WTC11 (cell line): ENCODE measurements at regions not wholly inside any gene's neighbourhood (a gene's known extent, or its start where the extent isn't known, plus 50 kb on each side); places are given as distances from the start of the nearest gene placed in this dataset.

Source experiments
- ATAC-seq: fragments of 200-7000 bp; cut with Tn5 transposase; 2 replicates; pipeline ENCODE4 v1.10.0; 2021; ENCODE audit warnings: mild to moderate bottlenecking, moderate library complexity
- CTCF ChIA-PET: fragments of 300-600 bp; sonication (Branson Sonifier 250); formaldehyde crosslinking; loops from one replicate; lab custom pipeline; 2021; ENCODE audit warnings: antibody characterized with exemption; lab: Charles Lee
- POLR2A ChIA-PET: fragments of 350-600 bp; sonication (Branson Sonifier 250); formaldehyde crosslinking; loops from one replicate; lab custom pipeline; 2021; ENCODE audit warnings: antibody characterized with exemption; lab: Charles Lee
- DNase-seq: peaks from one replicate; pipeline ENCODE4 v3.0.0; 2021; ENCODE audit warnings: low spot score
- H3K27ac Mint-ChIP-seq: 2 replicates; pipeline ENCODE4 v1.8.0; 2021; ENCODE audit warnings: mixed read lengths
- H3K27me3 Mint-ChIP-seq: 2 replicates; pipeline ENCODE4 v1.8.0; 2021; ENCODE audit warnings: low read depth, mild to moderate bottlenecking, moderate library complexity, mixed read lengths
- H3K36me3 Mint-ChIP-seq: 2 replicates; pipeline ENCODE4 v1.8.0; 2021; ENCODE audit warnings: mixed read lengths
- H3K4me1 Mint-ChIP-seq: 2 replicates; pipeline ENCODE4 v1.8.0; 2022; ENCODE audit warnings: mixed read lengths
- H3K4me3 Mint-ChIP-seq: 2 replicates; pipeline ENCODE4 v1.8.0; 2021; ENCODE audit warnings: mild to moderate bottlenecking, moderate library complexity, mixed read lengths
- H3K9me3 Mint-ChIP-seq: 2 replicates; pipeline ENCODE4 v1.8.0; 2021; ENCODE audit warnings: mixed read lengths
- CBFB ChIP-seq: sonication (generic); formaldehyde crosslinking; IDR thresholded peaks from 2 replicates; pipeline ENCODE4 v1.8.1; 2022; ENCODE audit warnings: mild to moderate bottlenecking, low read depth, missing genetic modification reagents
- E2F4 ChIP-seq: sonication (generic); formaldehyde crosslinking; IDR thresholded peaks from 2 replicates; pipeline ENCODE4 v1.8.1; 2022; ENCODE audit warnings: low read depth, mild to moderate bottlenecking, moderate library complexity, missing genetic modification reagents, borderline replicate concordance
- ERG ChIP-seq: fragments of 250-450 bp; sonication (Bioruptor Pico); IDR thresholded peaks from 2 replicates; pipeline ENCODE4 v1.8.0; 2021; ENCODE audit warnings: mild to moderate bottlenecking
- FOXP4 ChIP-seq: sonication (generic); formaldehyde crosslinking; IDR thresholded peaks from 2 replicates; pipeline ENCODE4 v1.8.0; 2022; ENCODE audit warnings: mild to moderate bottlenecking, missing genetic modification reagents
- GABPB1 ChIP-seq: sonication (generic); formaldehyde crosslinking; IDR thresholded peaks from 2 replicates; pipeline ENCODE4 v1.8.1; 2023; ENCODE audit warnings: mild to moderate bottlenecking, missing genetic modification reagents
- HMGA2 ChIP-seq: fragments of 250-450 bp; sonication (Bioruptor Pico); IDR thresholded peaks from 2 replicates; pipeline ENCODE4 v1.4.0; 2021; ENCODE audit warnings: mild to moderate bottlenecking, moderate library complexity
- HMGXB4 ChIP-seq: sonication (generic); formaldehyde crosslinking; IDR thresholded peaks from 2 replicates; pipeline ENCODE4 v1.8.1; 2023; ENCODE audit warnings: mild to moderate bottlenecking, moderate library complexity, missing genetic modification reagents
- NR2C2 ChIP-seq: sonication (generic); formaldehyde crosslinking; IDR thresholded peaks from 2 replicates; pipeline ENCODE4 v1.8.0; 2022; ENCODE audit warnings: mild to moderate bottlenecking, missing genetic modification reagents
- NR3C1 ChIP-seq: sonication (generic); formaldehyde crosslinking; conservative IDR thresholded peaks from 2 replicates; pipeline ENCODE4 v1.8.1; 2023; ENCODE audit warnings: low read depth, mild to moderate bottlenecking, missing genetic modification reagents
- PREB ChIP-seq: sonication (generic); formaldehyde crosslinking; IDR thresholded peaks from 2 replicates; pipeline ENCODE4 v1.8.1; 2022; ENCODE audit warnings: mild to moderate bottlenecking, missing genetic modification reagents, moderate library complexity, borderline replicate concordance
- SOX15 ChIP-seq: fragments of 250-450 bp; sonication (Bioruptor Pico); IDR thresholded peaks from 2 replicates; pipeline ENCODE4 v1.9.0; 2021; ENCODE audit warnings: mild to moderate bottlenecking
- ZNF263 ChIP-seq: sonication (generic); formaldehyde crosslinking; IDR thresholded peaks from 2 replicates; pipeline ENCODE4 v1.8.1; 2022; ENCODE audit warnings: low read depth, mild to moderate bottlenecking, moderate library complexity, missing genetic modification reagents
- ZNF281 ChIP-seq: sonication (generic); formaldehyde crosslinking; IDR thresholded peaks from 2 replicates; pipeline ENCODE4 v1.8.0; 2023; ENCODE audit warnings: mild to moderate bottlenecking, missing genetic modification reagents
- ZNF512 ChIP-seq: sonication (generic); formaldehyde crosslinking; IDR thresholded peaks from 2 replicates; pipeline ENCODE4 v1.8.1; 2022; ENCODE audit warnings: missing genetic modification reagents, borderline replicate concordance

- no peaks in the 10 kb centered on the region for H3K27me3 Mint-ChIP-seq
- TF ChIP-seq NR3C1 (CRISPR knock-in tag) (no peak), ZNF263 (CRISPR knock-in tag) (no peak), FOXP4 (no peak), HMGA2 (no peak), GABPB1 (CRISPR knock-in tag) (no peak), PREB (no peak), NR2C2 (CRISPR knock-in tag) (no peak), HMGXB4 (CRISPR knock-in tag) (no peak), ERG (no peak), E2F4 (CRISPR knock-in tag) (no peak), ZNF281 (no peak), SOX15 (CRISPR knock-in tag) (no peak), ZNF512 (no peak), CBFB (CRISPR knock-in tag) (no peak)
- POLR2A ChIA-PET: no interaction called here
- peaks cover 12% of the 10 kb centered on the region for H3K4me1 Mint-ChIP-seq
- no peak overlapping the region for H3K4me3 Mint-ChIP-seq
- DNase-seq (no peak), ATAC-seq (no peak)
- 0 out of 2 replicates have a peak, but pooled peaks cover 5% of the 10 kb centered on the region for H3K9me3 Mint-ChIP-seq
- 0 out of 2 replicates have a peak, but pooled peaks cover 3% of the 10 kb centered on the region for H3K36me3 Mint-ChIP-seq
- CTCF ChIA-PET: no interaction called here
- no peak overlapping the region for H3K27ac Mint-ChIP-seq
These were observed 238.5 kb upstream of the ROBO1 start for GRCh38 chr3:80006315-80006714.
